HK-2 (cell line): ENCODE measurements at regions not wholly inside any gene's neighbourhood (a gene's known extent, or its start where the extent isn't known, plus 50 kb on each side); places are given as distances from the start of the nearest gene placed in this dataset.
"Not testable (repeated sequence)": the region's sequence is repeated elsewhere in the genome, so short reads cannot be mapped to it uniquely, and the experiment has no call there.

Source experiments
- DNase-seq: peaks from one replicate; pipeline ENCODE4 v3.0.0-alpha.2; 2018; ENCODE audit not compliant: unreplicated experiment

DNA sequence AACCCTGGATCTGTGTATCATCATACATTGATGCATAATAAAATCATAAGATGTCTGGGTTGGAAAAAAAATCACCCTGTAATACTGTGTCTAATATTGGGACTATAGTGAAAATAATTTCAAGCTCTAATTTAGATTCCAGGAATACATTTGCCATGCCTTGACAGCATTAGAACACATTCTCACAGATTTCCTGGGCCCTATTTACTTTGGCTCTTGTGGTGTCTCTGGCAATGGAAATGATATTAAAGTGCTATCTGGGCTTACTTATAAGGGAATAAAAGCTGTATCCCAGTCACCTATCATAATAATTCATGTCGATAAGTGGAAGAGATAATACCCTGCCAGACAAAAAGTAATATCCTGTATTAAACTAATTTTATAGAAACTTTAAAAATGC is 472.0 kb downstream of the ZPLD1 start:
- no peak for DNase-seq

DNA sequence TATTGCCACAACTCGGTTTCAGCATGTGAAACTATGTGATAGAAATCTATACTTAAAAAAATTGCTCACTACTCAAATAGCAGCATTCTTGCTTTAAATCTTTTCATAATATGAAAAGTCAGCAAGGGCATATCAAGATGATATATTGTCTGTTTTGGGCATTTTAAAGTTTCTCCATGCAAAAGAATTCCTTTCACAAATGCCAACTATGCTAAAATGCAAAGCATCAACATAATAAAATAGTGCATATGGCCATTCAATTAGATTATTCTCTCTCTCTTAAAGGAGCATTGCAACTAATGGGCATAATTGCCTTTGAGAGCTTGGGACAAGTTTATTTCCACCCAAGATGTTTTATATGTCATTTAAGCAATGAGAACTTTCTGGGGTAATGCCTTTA is 475.1 kb downstream of the ZPLD1 start:
- DNase-seq = no peak

DNA sequence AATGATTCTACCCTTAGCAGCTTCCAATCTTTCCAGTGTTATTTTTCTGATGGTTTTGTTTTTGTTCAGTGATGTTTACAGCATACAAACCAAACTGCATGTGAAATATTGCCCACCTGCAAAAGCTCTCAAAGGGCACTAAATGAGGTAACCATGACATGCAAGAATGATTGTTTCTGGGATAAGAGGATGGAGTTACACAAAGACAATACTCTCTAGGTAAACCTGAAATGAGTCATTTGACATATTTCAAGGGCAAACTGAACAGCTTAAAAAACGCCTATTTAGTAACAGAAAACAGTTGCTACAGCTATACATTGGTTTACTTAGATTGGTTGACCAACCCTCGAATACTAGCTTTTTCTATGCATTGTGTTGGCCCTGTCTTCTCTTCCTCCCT is 481.7 kb downstream of the ZPLD1 start:
- no peak for DNase-seq

DNA sequence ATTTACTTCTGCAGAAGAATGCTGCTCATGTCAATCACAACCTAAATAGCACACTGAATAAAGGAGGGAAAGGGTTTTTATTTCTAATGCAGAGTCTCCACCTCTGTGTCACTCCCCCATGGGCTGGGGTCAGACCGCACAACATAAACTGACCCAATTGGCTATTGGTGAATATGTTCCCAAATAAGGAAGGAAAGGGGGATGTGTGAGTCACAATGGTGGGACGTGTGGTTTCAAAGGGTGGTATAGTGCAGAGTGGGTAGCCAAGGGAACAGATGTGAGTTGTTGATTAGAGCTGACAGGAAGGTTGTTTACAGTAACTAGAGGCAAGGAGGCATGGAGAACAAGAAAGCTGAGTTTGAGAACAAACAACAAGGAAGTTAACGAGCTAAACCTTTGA is 491.8 kb downstream of the ZPLD1 start:
- DNase-seq = no peak

DNA sequence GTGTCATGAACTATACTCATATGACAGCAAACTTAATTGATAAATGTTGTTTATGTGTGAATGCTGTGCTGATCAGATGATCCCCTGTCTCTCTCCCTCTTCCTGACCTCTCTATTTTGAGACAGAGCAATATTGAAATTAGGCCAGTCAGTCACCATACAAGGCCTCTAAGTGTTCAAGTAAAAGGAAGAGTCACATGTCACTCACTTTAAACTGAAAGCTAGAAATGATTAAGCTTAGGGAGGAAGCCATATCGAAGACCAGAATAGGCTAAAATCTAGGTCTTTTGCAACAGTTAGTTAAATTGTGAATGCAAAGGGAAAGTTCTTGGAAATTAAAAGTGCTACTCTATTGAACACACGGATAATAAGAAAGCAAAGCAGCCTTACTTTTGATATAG is 498.6 kb downstream of the ZPLD1 start:
- DNase-seq = no peak

DNA sequence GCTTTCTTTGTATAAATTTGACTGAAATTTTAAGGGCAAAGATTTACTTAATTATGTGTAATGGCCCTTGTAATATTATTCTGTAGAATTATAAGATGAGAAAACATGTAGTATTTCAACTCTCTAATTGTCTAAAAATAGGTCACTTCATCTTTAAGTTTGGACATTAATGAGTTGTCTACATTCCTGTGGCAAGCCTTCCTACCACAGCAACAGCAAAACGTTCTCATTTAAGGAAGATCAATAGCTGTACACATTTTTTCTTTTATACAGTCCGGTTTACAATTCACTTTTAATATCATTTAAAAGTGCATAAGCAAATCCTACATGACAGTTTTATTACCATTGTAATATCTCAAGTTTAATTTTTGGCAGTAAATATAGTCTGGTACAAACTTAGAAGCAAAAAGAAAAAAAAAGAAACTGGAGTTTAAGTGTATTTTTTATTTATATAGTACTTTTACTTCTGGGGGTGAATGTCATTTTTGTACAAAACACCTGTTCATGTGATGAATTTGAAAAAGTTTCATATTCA is 501.8 kb downstream of the ZPLD1 start:
- DNase-seq = no peak

DNA sequence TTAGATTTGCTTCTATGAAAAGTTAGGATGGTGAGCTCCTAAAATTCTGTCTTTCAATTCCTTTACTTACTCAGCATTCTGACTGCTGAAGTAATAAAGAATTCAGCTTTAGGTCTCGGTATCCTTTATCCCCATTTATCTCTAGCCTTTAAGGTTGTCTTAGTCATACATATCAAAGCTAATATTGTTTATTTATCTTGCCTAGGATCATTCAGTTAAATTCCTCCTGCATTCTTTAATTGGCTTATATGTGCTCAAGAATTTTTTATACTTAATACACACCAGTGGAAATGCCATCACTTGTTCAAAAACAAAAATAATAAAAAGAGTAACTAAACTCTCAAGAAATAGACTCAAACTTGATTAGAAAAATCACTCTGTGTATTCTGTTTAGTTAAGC is 507.0 kb downstream of the ZPLD1 start:
- no peak for DNase-seq

DNA sequence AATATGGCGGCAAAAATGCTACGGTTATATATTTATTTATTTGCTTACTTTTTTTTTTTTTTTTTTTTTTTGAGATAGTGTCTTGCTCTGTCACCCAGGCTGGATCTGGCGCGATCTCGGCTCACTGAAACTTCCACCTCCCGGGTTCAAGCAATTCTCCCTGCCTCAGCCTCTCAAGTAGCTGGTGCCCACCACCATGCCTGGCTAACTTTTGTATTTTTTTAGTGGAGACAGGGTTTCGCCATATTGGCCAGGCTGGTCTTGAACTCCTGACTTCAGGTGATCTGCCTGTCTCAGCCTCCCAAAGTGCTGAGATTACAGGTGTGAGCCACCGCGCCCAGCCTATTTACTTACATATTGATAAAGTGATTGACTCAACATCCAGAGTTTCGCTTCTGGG is 511.6 kb downstream of the ZPLD1 start:
- not testable (repeated sequence) for DNase-seq

DNA sequence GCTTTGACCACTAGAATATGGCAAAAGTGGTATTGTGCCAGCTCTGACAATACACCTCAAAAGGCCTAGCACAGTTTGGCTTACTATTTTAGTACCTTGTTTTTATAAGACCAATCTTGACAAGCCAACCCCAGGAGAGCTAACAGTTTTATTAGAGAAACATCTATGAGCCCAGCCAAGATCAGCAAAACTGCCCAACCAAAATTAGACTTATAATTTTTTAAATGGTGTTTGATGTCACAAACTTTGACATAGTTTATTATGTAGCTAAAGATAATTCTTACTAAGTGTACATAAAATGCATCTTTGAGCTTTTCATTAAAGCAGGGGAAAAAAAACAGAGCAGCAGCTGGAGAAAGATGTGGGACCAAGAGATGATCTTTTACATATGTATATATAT is 537.5 kb downstream of the ZPLD1 start:
- no peak for DNase-seq

DNA sequence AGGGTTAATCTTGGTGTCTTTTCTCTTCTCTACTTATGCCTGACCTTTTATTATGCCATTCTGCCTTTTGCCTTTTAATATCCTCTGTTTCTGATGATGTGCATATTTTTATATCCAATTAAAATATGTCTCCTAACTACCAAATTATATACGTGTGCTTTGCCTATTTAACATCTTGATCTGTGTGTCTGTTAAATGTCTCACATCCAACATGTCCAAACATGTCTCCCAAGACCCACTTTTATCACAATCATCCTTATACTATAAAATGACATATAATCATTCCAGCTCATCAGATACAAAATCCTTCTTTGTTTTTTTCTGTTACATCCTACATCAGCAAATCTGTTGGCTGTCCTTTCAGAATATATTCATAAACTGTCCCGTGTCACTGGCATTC is 539.5 kb downstream of the ZPLD1 start:
- DNase-seq = no peak

DNA sequence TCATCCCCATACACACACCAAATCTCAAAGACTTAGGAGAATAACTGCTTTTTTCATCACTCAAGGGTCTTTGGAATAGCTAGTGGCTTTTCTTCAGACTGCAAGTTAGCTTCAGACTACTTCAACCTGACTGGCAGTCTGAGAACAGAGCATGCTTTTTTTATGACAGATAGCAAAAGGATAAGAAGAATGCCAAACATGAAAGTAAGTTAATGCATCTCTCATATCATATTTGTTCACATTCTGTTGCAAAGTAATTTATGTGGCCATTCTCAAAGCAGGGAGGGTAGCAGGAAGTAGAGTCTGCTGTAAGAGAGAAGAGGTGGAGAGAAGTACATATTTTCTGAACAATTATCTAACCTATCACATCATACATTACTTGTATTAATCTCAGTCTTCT is 544.4 kb downstream of the ZPLD1 start:
- no peak for DNase-seq

DNA sequence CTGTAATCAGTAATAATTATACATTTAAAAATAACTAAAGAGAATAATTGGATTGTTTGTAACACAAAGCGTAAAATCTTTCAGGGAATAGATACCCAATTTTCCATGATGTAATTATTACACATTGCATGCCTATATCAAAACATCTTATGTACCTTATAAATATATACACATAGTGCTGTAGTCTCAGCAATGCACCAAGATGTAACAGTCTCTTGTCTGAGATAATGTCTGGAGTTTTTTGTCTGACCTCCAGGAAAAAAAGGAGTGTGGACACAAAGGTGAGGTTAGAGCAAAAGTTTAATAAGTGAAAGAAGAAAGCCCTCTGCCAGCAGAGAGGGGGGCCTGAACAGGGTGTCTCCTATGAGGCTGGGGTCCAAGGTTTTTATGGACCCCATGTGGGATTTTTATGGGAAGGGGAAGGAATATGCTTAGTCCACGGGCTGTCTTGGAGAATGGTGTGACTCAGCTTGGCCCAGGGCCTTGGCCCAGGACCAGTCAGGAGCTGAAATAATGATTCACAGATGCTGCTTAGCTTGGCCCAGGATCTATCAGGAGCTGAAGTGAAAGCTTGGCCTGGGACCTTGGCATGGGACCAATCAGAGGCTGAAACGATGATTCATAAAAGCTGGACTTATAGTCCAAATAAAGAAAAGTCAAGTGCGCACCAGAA is 545.0 kb downstream of the ZPLD1 start:
- DNase-seq = peak; percentile 76

DNA sequence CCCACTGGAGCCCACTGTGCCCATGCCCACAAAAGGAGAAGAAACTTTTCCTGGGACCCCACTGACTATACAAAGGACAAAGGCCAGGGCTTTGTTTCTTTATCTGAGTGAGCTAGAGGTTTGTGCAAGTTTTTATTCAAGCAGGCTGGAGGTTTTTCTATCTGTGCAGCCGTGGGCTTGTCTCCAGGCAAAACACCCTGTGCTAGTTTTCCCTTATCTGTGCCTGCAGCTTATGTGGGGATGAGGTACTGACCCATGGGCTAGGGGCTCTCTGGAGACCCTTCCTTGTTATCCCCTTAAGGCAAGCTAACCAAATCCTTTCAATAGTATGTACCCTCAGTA is 545.5 kb downstream of the ZPLD1 start:
- no peak for DNase-seq

DNA sequence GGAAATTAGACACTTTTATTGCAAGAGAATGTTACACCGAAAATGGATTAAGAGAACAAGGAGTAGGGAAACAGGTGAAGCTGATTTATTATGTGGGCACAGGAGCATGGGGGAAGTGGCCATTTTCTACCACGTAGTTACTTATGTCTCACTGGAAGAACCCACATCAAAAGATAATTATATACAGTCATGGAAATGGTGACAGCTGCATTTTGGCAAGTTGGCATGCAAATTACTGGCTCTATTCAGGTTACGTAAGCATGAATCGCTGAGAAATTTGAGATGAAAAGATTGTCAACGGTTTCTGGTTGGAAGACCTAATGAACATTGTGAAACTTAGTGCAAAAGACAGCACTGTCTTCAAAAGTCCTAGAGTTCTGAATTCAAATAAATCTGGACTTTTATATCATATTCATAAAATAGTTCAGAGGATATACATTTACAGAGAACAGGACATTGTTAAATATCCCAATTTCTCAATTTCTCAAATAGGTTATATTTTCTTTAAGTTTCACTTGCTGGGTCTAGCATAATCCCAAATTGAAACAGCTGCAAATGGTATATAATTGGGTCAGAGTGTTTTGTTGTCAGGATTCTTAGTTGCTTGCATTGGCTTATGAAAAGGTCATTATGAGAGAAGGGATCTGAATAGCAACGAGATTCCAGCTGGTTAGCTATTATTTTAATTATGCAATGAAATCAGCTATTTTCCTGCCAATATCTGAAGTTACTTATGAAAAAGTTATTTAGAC is 567.8 kb downstream of the ZPLD1 start:
- DNase-seq = no peak

DNA sequence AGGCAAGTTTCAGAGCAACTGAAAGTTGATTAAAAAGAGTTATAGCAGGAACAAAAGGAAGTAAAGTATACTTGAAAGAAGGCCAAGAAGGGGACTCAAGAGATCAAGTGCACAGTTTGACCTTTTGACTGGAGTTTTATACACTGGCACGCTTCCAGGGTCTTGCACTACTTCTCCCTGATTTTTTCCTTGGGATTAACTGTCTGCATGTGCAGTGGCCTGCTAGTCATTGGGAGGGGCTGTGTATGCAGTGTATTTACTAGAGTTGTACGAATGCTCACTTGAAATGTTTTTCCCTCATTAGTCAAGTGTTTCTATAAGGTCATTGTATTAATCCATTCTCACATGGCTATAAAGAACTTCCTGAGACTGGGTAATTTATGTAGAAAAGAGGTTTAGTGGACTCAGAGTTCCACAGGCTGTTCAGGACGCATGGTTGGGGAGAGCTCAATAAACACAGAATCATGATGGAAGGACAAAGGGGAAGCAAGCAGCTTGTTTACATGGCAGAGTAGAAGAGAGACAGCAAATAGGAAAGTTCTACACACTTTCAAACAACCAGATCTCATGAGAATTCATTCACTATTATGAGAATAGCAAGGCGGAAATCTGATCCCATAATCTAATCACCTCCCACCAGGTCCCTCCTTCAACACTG is 571.8 kb downstream of the ZPLD1 start:
- DNase-seq = no peak

DNA sequence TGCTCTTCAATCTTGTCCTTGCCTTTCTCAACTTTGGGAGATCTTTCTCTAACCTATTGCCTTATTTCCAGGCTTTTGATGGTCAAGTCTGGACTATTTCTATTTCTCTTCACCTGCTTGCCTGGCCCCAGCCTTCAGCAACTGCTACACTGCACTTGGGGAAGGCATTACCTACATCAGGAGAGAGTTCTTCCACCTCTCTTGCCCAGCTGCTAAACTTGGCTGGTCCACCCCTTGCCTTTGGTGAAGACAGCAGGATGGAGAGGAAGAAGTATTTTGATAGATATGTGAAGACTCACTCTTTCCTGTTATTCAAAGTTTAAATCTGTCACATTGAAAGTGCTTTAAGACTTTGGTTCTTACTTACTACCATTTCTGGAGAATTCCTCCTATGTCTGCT is 574.8 kb downstream of the ZPLD1 start:
- no peak for DNase-seq

DNA sequence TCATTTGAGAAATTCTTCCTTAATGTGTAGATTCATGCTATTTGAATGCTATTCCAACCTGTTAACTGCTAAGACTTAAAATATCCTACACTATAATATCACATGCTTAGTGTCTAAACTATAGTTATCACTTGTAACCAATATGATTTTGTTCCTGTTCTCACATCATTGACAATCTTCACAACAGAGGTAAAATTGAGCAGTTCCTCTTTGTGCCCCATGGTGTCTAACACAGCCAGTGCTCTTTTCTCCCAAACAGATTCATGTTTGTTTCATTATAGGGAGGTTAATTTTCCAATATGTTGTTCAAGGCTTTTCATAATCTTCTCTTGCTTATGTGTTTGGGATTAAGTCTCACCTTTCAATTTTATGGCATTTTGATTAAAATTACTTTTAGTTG is 591.1 kb downstream of the ZPLD1 start:
- DNase-seq = no peak

DNA sequence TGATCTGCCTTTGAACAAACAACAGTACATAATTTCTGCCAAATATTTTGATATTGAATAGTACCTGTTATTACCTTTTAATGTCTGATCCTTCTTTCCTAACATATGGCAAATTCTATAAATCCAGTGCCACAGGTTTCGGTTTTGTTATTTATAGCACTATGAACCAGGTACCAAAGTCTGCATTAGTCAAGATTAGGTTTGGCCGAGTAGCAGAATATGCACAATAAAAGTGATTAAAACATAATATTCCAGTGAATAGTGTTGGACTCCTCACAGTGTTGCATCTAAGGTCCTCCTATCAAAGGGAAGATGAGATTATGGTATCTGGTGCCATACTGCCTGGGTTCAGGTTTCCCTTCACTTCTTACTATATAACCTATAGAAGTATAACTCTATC is 599.0 kb downstream of the ZPLD1 start:
- no peak for DNase-seq

DNA sequence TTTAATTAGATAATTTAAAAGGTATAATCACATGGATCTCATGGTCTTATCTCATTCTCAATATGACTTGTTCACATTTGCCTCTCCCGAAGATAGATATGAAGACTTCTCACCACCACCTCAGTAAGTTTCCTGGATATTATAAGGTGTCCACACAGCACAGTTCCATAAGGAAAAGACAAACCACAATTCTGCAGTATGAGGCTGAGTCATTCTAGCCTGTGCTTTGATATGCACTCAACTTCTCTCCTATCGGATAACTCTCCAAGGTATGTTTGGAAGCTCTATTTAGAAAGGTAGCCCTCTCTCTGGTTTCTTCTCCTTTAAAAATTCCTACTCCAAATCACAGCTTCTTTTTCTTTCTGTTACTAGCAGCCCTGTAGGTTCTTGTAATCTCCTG is 612.8 kb downstream of the ZPLD1 start:
- DNase-seq = no peak

DNA sequence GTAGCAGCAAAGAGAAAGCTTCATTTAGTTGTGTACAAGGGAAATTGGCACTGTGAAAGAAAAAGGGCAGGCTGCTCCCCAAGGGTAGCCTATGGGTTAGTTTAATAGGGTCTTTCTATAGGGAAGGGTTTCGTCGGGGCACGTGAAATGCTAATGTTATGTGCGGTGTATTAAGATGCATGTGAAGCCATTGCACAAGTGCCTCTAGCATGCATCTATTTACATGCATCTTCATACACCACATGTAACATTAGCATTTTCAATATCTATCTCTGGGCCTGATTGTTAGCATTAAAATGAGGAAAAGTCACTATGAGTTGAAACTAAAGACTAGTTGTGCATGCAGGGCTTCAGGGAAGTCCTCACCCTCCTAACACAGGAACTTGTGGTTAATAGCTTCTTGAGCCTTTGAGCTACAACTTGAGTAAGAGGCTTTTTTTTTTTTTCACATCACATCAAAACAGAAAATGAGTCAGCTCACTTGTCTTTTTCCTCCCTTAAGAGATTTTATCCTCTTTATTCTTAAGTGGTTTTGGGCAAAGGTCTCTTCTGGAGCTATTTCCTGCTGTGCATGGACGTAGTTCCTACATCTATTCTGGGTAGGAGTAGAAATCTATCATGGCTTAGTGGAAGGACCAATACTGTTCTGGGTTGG is 613.4 kb downstream of the ZPLD1 start:
- DNase-seq = no peak

DNA sequence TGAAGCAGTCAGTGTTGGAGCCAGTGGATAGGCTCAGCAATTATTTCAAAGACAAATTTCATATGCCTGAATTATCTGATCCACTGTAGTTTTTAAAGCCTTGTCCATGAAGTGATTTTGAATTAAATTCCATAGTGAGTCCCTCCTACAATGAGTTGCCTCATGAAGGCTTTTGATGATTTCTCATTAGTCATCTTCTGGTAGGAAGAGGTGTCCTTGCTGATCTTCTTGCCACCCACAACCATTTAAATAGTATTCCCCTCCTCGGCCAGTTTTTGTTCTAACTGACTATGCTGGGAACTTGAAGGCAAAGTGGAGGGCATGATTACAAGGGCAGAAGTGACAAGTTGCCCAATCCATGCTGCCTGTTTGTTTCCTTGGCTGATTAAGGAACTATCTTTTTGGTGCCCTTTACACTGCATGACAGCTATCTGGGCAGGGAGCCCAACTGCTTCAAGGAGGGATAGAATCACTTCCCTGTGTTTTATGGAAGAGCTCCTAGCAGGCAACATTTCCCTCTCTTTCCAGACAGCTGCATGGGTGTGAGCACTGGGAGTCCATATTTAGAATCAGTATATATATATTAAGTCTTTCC is 617.5 kb downstream of the ZPLD1 start:
- DNase-seq = no peak

DNA sequence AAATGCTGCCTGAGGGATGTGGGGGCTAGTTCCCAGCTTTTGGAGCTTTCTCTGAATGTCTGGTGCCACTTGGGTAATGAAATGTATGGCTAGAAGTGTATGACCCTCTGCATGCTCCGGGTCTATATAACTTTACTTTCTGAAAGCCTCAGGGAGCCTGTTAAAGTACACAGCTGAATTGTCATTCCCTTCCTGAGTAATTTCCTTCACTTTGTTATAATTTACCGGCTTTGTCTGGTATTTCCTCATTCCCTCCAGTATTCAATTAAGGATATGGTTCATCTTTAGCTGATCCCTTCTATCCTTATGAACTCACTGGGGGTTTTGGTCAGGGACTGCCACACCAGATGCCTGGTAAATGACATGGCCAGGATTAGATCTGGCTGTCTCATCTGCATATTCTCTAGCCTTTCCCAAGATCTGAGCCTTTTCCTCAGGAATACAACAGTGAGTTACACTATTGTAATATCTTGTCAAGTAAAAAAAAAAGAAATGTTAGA is 620.3 kb downstream of the ZPLD1 start:
- DNase-seq = no peak
